GM10266 (cell line): ENCODE measurements at regions not wholly inside any gene's neighbourhood (a gene's known extent, or its start where the extent isn't known, plus 50 kb on each side); places are given as distances from the start of the nearest gene placed in this dataset.

Experiments used
- DNase-seq: peaks from one replicate; pipeline ENCODE4 v3.0.0; 2012; ENCODE audit errors: extremely low spot score
- TF ChIP-seq, protein P1 (sequence below): IDR thresholded peaks from 2 replicates; pipeline ENCODE4 v1.5.1; 2012; ENCODE audit warnings: mild to moderate bottlenecking, low read depth; ENCODE audit not compliant: control insufficient read depth, insufficient read depth; ENCODE audit errors: missing control alignments

DNA sequence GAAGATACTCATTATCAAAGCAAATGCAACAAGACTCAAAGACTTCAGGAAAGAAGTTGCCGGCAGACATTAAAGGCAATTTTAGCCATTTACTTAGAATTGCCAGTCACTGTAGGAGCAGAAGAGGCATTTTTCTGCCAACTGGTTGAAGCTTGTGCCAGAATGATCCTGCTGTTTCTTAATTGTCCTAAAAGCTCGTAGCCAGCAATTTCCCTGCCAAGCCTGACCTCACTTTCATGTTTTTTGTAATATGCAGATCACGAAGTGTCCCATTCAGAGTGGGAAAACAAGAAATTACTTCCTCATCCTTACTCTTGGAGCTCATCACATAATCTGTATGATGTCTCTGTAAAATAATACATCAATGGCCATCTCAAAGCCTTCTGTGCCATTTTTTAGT, 130.9 kb upstream of the ANKRD1 start:
- TF ChIP-seq, protein P1, sequence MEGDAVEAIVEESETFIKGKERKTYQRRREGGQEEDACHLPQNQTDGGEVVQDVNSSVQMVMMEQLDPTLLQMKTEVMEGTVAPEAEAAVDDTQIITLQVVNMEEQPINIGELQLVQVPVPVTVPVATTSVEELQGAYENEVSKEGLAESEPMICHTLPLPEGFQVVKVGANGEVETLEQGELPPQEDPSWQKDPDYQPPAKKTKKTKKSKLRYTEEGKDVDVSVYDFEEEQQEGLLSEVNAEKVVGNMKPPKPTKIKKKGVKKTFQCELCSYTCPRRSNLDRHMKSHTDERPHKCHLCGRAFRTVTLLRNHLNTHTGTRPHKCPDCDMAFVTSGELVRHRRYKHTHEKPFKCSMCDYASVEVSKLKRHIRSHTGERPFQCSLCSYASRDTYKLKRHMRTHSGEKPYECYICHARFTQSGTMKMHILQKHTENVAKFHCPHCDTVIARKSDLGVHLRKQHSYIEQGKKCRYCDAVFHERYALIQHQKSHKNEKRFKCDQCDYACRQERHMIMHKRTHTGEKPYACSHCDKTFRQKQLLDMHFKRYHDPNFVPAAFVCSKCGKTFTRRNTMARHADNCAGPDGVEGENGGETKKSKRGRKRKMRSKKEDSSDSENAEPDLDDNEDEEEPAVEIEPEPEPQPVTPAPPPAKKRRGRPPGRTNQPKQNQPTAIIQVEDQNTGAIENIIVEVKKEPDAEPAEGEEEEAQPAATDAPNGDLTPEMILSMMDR: no peak
- no peak for DNase-seq

GRCh38 chr10:91054325-91054724, 133.4 kb upstream of the ANKRD1 start:
- TF ChIP-seq, protein P1: no peak
- no peak for DNase-seq

DNA sequence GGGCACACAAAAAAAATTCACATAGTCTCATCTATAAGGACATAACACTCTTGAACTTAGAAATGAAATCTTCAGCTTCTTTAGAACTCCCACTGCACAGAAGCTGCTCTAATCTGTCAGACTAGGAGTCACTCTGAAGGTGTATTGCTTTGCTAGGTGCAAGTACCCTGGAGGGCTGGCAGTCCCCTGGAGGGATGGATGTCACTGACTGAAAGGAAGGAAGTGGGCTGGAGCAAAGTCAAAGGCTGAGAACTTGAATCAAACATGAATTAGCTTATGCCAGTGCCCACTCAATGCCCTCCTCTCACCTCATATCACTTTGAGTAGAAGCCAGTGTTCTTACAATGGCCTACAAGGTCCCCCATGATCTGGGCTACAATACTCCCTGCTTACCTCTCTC, 140.3 kb upstream of the ANKRD1 start:
- TF ChIP-seq, protein P1: no peak
- DNase-seq: no peak

- TF ChIP-seq, protein P1: no peak
- no peak for DNase-seq
Measured at GRCh38 chr10:91061608-91062007, 140.7 kb upstream of the ANKRD1 start.

- no peak for DNase-seq
- TF ChIP-seq, protein P1: no peak
Measured at GRCh38 chr10:91062091-91062490, 141.2 kb upstream of the ANKRD1 start.

DNA sequence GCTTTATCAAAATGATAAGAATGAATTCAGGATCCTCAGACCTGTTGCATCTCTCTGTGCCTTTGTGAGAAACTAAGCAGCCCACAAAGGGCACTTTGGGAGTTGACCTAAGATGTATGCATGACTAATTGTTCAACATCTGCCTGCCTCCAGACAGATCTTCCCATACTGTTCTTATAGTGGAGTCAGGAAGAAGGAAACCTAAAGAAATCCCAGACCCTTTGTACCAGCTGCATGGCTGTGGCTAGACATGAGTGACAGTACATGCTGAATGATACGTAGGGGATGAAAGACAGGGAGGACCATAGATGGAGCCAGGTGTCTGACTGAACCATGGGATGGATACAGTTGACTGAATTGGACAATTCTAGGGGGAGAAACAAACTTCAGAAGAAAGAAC, 148.7 kb upstream of the PCGF5 start:
- TF ChIP-seq, protein P1: no peak
- DNase-seq: no peak

DNA sequence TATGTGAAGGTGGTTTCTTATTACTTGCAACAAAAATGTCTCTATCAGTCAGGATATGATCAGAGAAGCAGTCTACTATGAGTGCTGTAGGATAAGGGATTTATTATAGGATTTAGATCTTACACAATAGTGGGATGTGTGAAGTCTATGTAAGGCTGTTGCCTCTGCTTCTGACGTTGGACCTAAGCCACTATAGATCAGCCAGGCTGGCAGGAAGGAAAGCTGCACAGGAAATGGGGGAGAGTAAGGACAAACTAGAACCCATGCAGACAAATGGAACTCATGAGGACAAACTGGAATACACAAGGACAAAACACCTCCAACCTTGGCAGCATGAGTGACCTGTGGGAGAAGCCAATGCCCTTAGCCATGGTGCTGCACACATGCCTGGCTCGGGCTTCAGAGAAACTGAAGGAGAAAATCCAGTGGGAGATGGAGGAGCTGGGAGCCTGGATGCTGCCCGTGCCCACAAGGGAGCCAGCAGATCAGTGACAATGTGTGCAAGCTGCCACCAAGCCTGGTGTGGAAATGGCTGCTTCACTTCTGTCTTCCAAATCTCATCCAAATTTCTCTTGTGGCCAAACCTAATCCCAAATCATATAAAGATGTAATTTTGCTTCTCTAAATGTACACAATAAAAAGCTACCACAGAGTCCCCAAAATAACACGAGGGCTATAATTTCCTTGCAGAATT, 147.0 kb upstream of the PCGF5 start:
- TF ChIP-seq, protein P1: no peak

More for the DNA sequence above, 147.0 kb upstream of the PCGF5 start:
- DNase-seq: no peak
